Panc1 (cell line): ENCODE measurements at regions not wholly inside any gene's neighbourhood (a gene's known extent, or its start where the extent isn't known, plus 50 kb on each side); places are given as distances from the start of the nearest gene placed in this dataset.

ENCODE experiments used
- CTCF ChIP-seq: fragments of 450-650 bp; IDR thresholded peaks from 2 replicates; pipeline ENCODE4 v1.5.1; 2017; ENCODE audit warnings: mild to moderate bottlenecking
- POLR2AphosphoS5 ChIP-seq: IDR thresholded peaks from 2 replicates; pipeline ENCODE4 v1.6.1; 2012; ENCODE audit warnings: mild to moderate bottlenecking, low read depth, low read length, moderate library complexity
- SIN3A ChIP-seq: IDR thresholded peaks from 2 replicates; pipeline ENCODE4 v1.6.1; 2012; ENCODE audit warnings: low read depth, mild to moderate bottlenecking, low read length, moderate library complexity, borderline replicate concordance; ENCODE audit not compliant: insufficient read depth
- TCF7L2 ChIP-seq: IDR thresholded peaks from 2 replicates; pipeline ENCODE4 v1.6.1; 2011; ENCODE audit warnings: mild to moderate bottlenecking, low read depth, low read length, inconsistent platforms
- TF ChIP-seq, protein P1 (sequence below), 2 experiments: IDR thresholded peaks; 2 replicates each; pipeline ENCODE4 v1.6.1; 2011 to 2012; ENCODE audit warnings: low read depth in 2 of 2, control low read depth in 1 of 2, low read length in 1 of 2, mild to moderate bottlenecking in 1 of 2, moderate library complexity in 1 of 2; ENCODE audit not compliant: insufficient read depth in 1 of 2

DNA sequence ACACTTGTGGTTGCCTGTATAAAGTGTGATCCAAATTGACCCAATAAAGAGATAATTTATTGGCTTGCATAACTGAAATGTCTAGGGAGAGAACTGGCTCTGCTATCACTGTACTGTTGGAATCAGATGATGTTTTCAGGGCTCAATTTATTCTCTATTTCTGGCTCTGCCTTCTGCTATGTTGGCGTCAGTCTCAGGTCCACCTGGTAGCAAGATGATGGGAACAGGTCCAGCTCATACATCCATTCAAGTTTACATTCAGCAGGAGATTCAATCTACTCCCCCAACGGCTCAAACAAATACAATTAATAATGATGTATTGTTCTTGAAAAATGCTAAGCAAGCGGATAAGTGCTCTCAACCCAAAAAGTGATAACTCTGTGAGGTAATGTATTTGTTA lies 297.7 kb upstream of the SYT4 start:
- TF ChIP-seq CTCF, result no peak
- TF ChIP-seq, protein P1, sequence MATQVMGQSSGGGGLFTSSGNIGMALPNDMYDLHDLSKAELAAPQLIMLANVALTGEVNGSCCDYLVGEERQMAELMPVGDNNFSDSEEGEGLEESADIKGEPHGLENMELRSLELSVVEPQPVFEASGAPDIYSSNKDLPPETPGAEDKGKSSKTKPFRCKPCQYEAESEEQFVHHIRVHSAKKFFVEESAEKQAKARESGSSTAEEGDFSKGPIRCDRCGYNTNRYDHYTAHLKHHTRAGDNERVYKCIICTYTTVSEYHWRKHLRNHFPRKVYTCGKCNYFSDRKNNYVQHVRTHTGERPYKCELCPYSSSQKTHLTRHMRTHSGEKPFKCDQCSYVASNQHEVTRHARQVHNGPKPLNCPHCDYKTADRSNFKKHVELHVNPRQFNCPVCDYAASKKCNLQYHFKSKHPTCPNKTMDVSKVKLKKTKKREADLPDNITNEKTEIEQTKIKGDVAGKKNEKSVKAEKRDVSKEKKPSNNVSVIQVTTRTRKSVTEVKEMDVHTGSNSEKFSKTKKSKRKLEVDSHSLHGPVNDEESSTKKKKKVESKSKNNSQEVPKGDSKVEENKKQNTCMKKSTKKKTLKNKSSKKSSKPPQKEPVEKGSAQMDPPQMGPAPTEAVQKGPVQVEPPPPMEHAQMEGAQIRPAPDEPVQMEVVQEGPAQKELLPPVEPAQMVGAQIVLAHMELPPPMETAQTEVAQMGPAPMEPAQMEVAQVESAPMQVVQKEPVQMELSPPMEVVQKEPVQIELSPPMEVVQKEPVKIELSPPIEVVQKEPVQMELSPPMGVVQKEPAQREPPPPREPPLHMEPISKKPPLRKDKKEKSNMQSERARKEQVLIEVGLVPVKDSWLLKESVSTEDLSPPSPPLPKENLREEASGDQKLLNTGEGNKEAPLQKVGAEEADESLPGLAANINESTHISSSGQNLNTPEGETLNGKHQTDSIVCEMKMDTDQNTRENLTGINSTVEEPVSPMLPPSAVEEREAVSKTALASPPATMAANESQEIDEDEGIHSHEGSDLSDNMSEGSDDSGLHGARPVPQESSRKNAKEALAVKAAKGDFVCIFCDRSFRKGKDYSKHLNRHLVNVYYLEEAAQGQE (IDR thresholded peaks at IDR 0.05; ENCODE audit: insufficient read depth in 1 of 2, low read depth in 2 of 2, low read length in 1 of 2), result no peak
- no peak for TF ChIP-seq POLR2AphosphoS5
- no peak for TF ChIP-seq SIN3A
- no peak for TF ChIP-seq TCF7L2
